ENCODE measurements at regions not wholly inside any gene's neighbourhood (a gene's known extent, or its start where the extent isn't known, plus 50 kb on each side); places are given as distances from the start of the nearest gene placed in this dataset.

GRCh38 chr2:144695657-144696056 is 175.7 kb upstream of the ZEB2 start:
- no peak overlapping the region for H3K4me3 ChIP-seq (ENCODE audit: low read length)
- no peak for TF ChIP-seq CTCF (conservative IDR thresholded peaks at IDR 0.05; ENCODE audit: low read depth, low read length)
- DNase-seq (ENCODE audit: low read depth) = no peak

- no peak for TF ChIP-seq CTCF (conservative IDR thresholded peaks at IDR 0.05; ENCODE audit: low read depth, low read length)
- DNase-seq (ENCODE audit: low read depth) = no peak
- H3K4me3 ChIP-seq (ENCODE audit: low read length) = no peak overlapping the region
Measured at GRCh38 chr2:144694456-144694855, 174.5 kb upstream of the ZEB2 start.

GRCh38 chr2:144693179-144693578 is 173.3 kb upstream of the ZEB2 start:
- no peak for TF ChIP-seq CTCF (conservative IDR thresholded peaks at IDR 0.05; ENCODE audit: low read depth, low read length)
- no peak for DNase-seq (ENCODE audit: low read depth)
- H3K4me3 ChIP-seq (ENCODE audit: low read length) = no peak overlapping the region

- H3K4me3 ChIP-seq (ENCODE audit: low read length) = no peak overlapping the region
- no peak for TF ChIP-seq CTCF (conservative IDR thresholded peaks at IDR 0.05; ENCODE audit: low read depth, low read length)
- DNase-seq (ENCODE audit: low read depth) = no peak
Measured at GRCh38 chr2:144692661-144693060, 172.7 kb upstream of the ZEB2 start.

GRCh38 chr2:144690771-144691170 is 170.9 kb upstream of the ZEB2 start:
- DNase-seq (ENCODE audit: low read depth) = no peak
- H3K4me3 ChIP-seq (ENCODE audit: low read length) = no peak overlapping the region
- TF ChIP-seq CTCF (conservative IDR thresholded peaks at IDR 0.05; ENCODE audit: low read depth, low read length) = no peak

- no peak for TF ChIP-seq CTCF (conservative IDR thresholded peaks at IDR 0.05; ENCODE audit: low read depth, low read length)
- no peak for DNase-seq (ENCODE audit: low read depth)
- H3K4me3 ChIP-seq (ENCODE audit: low read length) = no peak overlapping the region
Measured at GRCh38 chr2:144686518-144687215, 166.7 kb upstream of the ZEB2 start.

- no peak overlapping the region for H3K4me3 ChIP-seq (ENCODE audit: low read length)
- no peak for DNase-seq (ENCODE audit: low read depth)
- no peak for TF ChIP-seq CTCF (conservative IDR thresholded peaks at IDR 0.05; ENCODE audit: low read depth, low read length)
Measured at GRCh38 chr2:144683966-144684365, 164.0 kb upstream of the ZEB2 start.
